ENCODE measurements at regions not wholly inside any gene's neighbourhood (a gene's known extent, or its start where the extent isn't known, plus 50 kb on each side); places are given as distances from the start of the nearest gene placed in this dataset.

- Mint-ChIP-seq H3K27me3 (ENCODE audit: low read depth in 2 of 2) (peaks cover 6 to 13% of the 10 kb centered on the region in 2 donors), H3K27ac (no peak overlapping the region), H3K36me3 (no peaks in the 10 kb centered on the region), H3K9me3 (peaks cover 0 to 2% of the 10 kb centered on the region in 2 donors), H3K4me1 (no peaks in the 10 kb centered on the region), H3K4me3 (no peak overlapping the region)
- no peak for DNase-seq
- intact Hi-C loops (cut with micrococcal nuclease): no loop called here
- H3K27me3 ChIP-seq (ENCODE audit: control insufficient read depth, insufficient read depth, low read length): no peaks in the 10 kb centered on the region
- H3K4me3 ChIP-seq (ENCODE audit: low read length): no peak overlapping the region
- H3K9me3 ChIP-seq (ENCODE audit: control insufficient read depth, insufficient read depth, low read length): no peaks in the 10 kb centered on the region
- no peak for ATAC-seq
- TF ChIP-seq, protein P1, sequence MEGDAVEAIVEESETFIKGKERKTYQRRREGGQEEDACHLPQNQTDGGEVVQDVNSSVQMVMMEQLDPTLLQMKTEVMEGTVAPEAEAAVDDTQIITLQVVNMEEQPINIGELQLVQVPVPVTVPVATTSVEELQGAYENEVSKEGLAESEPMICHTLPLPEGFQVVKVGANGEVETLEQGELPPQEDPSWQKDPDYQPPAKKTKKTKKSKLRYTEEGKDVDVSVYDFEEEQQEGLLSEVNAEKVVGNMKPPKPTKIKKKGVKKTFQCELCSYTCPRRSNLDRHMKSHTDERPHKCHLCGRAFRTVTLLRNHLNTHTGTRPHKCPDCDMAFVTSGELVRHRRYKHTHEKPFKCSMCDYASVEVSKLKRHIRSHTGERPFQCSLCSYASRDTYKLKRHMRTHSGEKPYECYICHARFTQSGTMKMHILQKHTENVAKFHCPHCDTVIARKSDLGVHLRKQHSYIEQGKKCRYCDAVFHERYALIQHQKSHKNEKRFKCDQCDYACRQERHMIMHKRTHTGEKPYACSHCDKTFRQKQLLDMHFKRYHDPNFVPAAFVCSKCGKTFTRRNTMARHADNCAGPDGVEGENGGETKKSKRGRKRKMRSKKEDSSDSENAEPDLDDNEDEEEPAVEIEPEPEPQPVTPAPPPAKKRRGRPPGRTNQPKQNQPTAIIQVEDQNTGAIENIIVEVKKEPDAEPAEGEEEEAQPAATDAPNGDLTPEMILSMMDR (IDR thresholded peaks at IDR 0.05): no peak
- H3K4me1 ChIP-seq (ENCODE audit: control insufficient read depth, insufficient read depth, low read length): no peaks in the 10 kb centered on the region
- H3K36me3 ChIP-seq (ENCODE audit: control insufficient read depth, insufficient read depth, low read length): no peaks in the 10 kb centered on the region
- H3K27ac ChIP-seq (ENCODE audit: low read length): no peak overlapping the region
These were observed 70.2 kb upstream of the FERD3L start for GRCh38 chr7:19215412-19215811.

DNA sequence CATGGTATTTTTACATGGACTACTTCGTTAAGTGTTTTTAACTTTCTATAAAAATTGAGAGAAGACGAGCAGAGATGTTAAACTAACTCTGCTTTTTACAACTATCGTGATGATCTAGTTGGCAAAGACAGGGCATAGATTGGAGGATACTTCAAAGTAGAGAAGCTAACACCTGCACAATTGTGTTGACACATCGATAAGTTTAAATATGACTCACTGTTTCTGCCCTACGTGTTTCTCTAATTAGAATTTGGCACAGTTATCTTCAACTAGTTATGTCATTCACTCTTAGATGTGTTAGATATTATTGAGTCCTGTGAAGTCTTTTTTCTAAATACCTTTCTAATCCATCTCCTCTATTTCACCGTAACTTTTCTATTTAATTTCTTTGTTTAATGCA, 68.5 kb upstream of the FERD3L start:
- Mint-ChIP-seq H3K36me3 (no peaks in the 10 kb centered on the region), H3K27me3 (ENCODE audit: low read depth in 2 of 2) (peaks cover 6 to 13% of the 10 kb centered on the region in 2 donors), H3K4me1 (no peaks in the 10 kb centered on the region), H3K9me3 (peaks cover 0 to 2% of the 10 kb centered on the region in 2 donors), H3K27ac (no peak overlapping the region), H3K4me3 (no peak overlapping the region)
- Histone ChIP-seq H3K4me3 (ENCODE audit: low read length) (no peak overlapping the region), H3K36me3 (ENCODE audit: control insufficient read depth, insufficient read depth, low read length) (no peaks in the 10 kb centered on the region), H3K27ac (ENCODE audit: low read length) (no peak overlapping the region), H3K27me3 (ENCODE audit: control insufficient read depth, insufficient read depth, low read length) (no peaks in the 10 kb centered on the region), H3K9me3 (ENCODE audit: control insufficient read depth, insufficient read depth, low read length) (no peaks in the 10 kb centered on the region), H3K4me1 (ENCODE audit: control insufficient read depth, insufficient read depth, low read length) (no peaks in the 10 kb centered on the region)
- TF ChIP-seq, protein P1 (IDR thresholded peaks at IDR 0.05): no peak
- 94% methylated on average over 4 of the region's 6 CpGs for WGBS (ENCODE audit: insufficient coverage)
- no peak for DNase-seq
- ATAC-seq: no peak
- intact Hi-C loops (cut with micrococcal nuclease): no loop called here

GRCh38 chr7:19210893-19211413, 65.7 kb upstream of the FERD3L start:
- H3K9me3 ChIP-seq (ENCODE audit: control insufficient read depth, insufficient read depth, low read length): no peaks in the 10 kb centered on the region
- no peaks in the 10 kb centered on the region for H3K4me1 ChIP-seq (ENCODE audit: control insufficient read depth, insufficient read depth, low read length)
- DNase-seq: no peak
- Mint-ChIP-seq H3K4me1 (no peaks in the 10 kb centered on the region), H3K4me3 (no peak overlapping the region), H3K27me3 (ENCODE audit: low read depth in 2 of 2) (peaks cover 6 to 13% of the 10 kb centered on the region in 2 donors), H3K36me3 (no peaks in the 10 kb centered on the region), H3K27ac (no peak overlapping the region), H3K9me3 (peaks cover 0 to 2% of the 10 kb centered on the region in 2 donors)
- no peak overlapping the region for H3K27ac ChIP-seq (ENCODE audit: low read length)
- no peak overlapping the region for H3K4me3 ChIP-seq (ENCODE audit: low read length)
- TF ChIP-seq, protein P1 (IDR thresholded peaks at IDR 0.05): no peak
- ATAC-seq: no peak
- H3K36me3 ChIP-seq (ENCODE audit: control insufficient read depth, insufficient read depth, low read length): no peaks in the 10 kb centered on the region
- intact Hi-C loops (cut with micrococcal nuclease): no loop called here
- H3K27me3 ChIP-seq (ENCODE audit: control insufficient read depth, insufficient read depth, low read length): no peaks in the 10 kb centered on the region
- WGBS (ENCODE audit: insufficient coverage): 65% methylated on average over 4 of the region's 5 CpGs

GRCh38 chr7:19209166-19209696, 64.0 kb upstream of the FERD3L start:
- Mint-ChIP-seq H3K27ac (no peak overlapping the region), H3K36me3 (no peaks in the 10 kb centered on the region), H3K27me3 (ENCODE audit: low read depth in 2 of 2) (peaks cover 6 to 8% of the 10 kb centered on the region in 2 donors), H3K9me3 (peaks cover 0 to 2% of the 10 kb centered on the region in 2 donors), H3K4me3 (no peak overlapping the region), H3K4me1 (no peaks in the 10 kb centered on the region)
- ATAC-seq (no peak), DNase-seq (no peak)
- Histone ChIP-seq H3K4me1 (ENCODE audit: control insufficient read depth, insufficient read depth, low read length) (no peaks in the 10 kb centered on the region), H3K27me3 (ENCODE audit: control insufficient read depth, insufficient read depth, low read length) (no peaks in the 10 kb centered on the region), H3K9me3 (ENCODE audit: control insufficient read depth, insufficient read depth, low read length) (no peaks in the 10 kb centered on the region), H3K36me3 (ENCODE audit: control insufficient read depth, insufficient read depth, low read length) (no peaks in the 10 kb centered on the region), H3K27ac (ENCODE audit: low read length) (no peak overlapping the region), H3K4me3 (ENCODE audit: low read length) (no peak overlapping the region)
- TF ChIP-seq, protein P1 (IDR thresholded peaks at IDR 0.05): no peak
- WGBS (ENCODE audit: insufficient coverage): 43% methylated on average over 1 of the region's 1 CpG
- intact Hi-C loops (cut with micrococcal nuclease): no loop called here

All from natural killer cell (primary cell).